ENCODE measurements at regions not wholly inside any gene's neighbourhood (a gene's known extent, or its start where the extent isn't known, plus 50 kb on each side); places are given as distances from the start of the nearest gene placed in this dataset.

GRCh38 chr18:65429601-65430000 lies 321.2 kb upstream of the CDH7 start:
- TF ChIP-seq RAD21 (conservative IDR thresholded peaks at IDR 0.05) (no peak), CTCF (IDR thresholded peaks at IDR 0.05; ENCODE audit: poor library complexity, severe bottlenecking) (no peak), TAF1 (IDR thresholded peaks at IDR 0.05; ENCODE audit: low read depth) (no peak), EZH2 (IDR thresholded peaks at IDR 0.05; ENCODE audit: borderline replicate concordance, insufficient read depth, low read length, poor library complexity, severe bottlenecking) (no peak), SMC3 (conservative IDR thresholded peaks at IDR 0.05; ENCODE audit: poor library complexity) (no peak), EP300 (conservative IDR thresholded peaks at IDR 0.05; ENCODE audit: poor library complexity, severe bottlenecking) (no peak)
- TF ChIP-seq, protein P1, sequence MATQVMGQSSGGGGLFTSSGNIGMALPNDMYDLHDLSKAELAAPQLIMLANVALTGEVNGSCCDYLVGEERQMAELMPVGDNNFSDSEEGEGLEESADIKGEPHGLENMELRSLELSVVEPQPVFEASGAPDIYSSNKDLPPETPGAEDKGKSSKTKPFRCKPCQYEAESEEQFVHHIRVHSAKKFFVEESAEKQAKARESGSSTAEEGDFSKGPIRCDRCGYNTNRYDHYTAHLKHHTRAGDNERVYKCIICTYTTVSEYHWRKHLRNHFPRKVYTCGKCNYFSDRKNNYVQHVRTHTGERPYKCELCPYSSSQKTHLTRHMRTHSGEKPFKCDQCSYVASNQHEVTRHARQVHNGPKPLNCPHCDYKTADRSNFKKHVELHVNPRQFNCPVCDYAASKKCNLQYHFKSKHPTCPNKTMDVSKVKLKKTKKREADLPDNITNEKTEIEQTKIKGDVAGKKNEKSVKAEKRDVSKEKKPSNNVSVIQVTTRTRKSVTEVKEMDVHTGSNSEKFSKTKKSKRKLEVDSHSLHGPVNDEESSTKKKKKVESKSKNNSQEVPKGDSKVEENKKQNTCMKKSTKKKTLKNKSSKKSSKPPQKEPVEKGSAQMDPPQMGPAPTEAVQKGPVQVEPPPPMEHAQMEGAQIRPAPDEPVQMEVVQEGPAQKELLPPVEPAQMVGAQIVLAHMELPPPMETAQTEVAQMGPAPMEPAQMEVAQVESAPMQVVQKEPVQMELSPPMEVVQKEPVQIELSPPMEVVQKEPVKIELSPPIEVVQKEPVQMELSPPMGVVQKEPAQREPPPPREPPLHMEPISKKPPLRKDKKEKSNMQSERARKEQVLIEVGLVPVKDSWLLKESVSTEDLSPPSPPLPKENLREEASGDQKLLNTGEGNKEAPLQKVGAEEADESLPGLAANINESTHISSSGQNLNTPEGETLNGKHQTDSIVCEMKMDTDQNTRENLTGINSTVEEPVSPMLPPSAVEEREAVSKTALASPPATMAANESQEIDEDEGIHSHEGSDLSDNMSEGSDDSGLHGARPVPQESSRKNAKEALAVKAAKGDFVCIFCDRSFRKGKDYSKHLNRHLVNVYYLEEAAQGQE (IDR thresholded peaks at IDR 0.05; ENCODE audit: borderline replicate concordance) = no peak

All from neural cell (in vitro differentiated cells).